CD4-positive, alpha-beta T cell treated with Interferon gamma for 1 hour (primary cell): ENCODE measurements at regions not wholly inside any gene's neighbourhood (a gene's known extent, or its start where the extent isn't known, plus 50 kb on each side); places are given as distances from the start of the nearest gene placed in this dataset.

ENCODE experiments used
- DNase-seq: peaks from one replicate; pipeline ENCODE4 v3.0.0-alpha.2; 2020

- no peak for DNase-seq
Observed at GRCh38 chr7:25316366-25316765, 88.1 kb upstream of the NPVF start.

GRCh38 chr7:25318047-25318446, 89.8 kb upstream of the NPVF start:
- DNase-seq, result no peak

GRCh38 chr7:25319707-25320106, 91.4 kb upstream of the NPVF start:
- no peak for DNase-seq

GRCh38 chr7:25320791-25321190, 92.5 kb upstream of the NPVF start:
- DNase-seq, result no peak

GRCh38 chr7:25321424-25321823, 93.1 kb upstream of the NPVF start:
- no peak for DNase-seq

GRCh38 chr7:25322473-25322872, 94.2 kb upstream of the NPVF start:
- no peak for DNase-seq

- no peak for DNase-seq
Observed at GRCh38 chr7:25325186-25325757, 97.0 kb upstream of the NPVF start.

GRCh38 chr7:25326501-25327156, 98.3 kb upstream of the NPVF start:
- no peak for DNase-seq

- no peak for DNase-seq
Observed at GRCh38 chr7:25329815-25330214, 101.5 kb upstream of the NPVF start.

- DNase-seq, result no peak
Observed at GRCh38 chr7:25333296-25333928, 105.1 kb upstream of the NPVF start.

- DNase-seq, result no peak
Observed at GRCh38 chr7:25347360-25348066, 119.2 kb upstream of the NPVF start.

GRCh38 chr7:25348104-25348503, 119.8 kb upstream of the NPVF start:
- no peak for DNase-seq

GRCh38 chr7:25349283-25350017, 121.2 kb upstream of the NPVF start:
- DNase-seq, result no peak

- no peak for DNase-seq
Observed at GRCh38 chr7:25350041-25350440, 121.8 kb upstream of the NPVF start.

- DNase-seq, result no peak
Observed at GRCh38 chr7:25351761-25352160, 123.5 kb upstream of the NPVF start.

GRCh38 chr7:25353196-25353595, 124.9 kb upstream of the NPVF start:
- DNase-seq, result no peak

GRCh38 chr7:25353732-25354131, 125.4 kb upstream of the NPVF start:
- DNase-seq, result no peak

GRCh38 chr7:25356534-25357151, 128.4 kb upstream of the NPVF start:
- DNase-seq, result no peak

GRCh38 chr7:25358926-25359325, 130.6 kb upstream of the NPVF start:
- DNase-seq, result no peak

GRCh38 chr7:25359471-25360059, 131.3 kb upstream of the NPVF start:
- DNase-seq, result no peak

- DNase-seq, result no peak
Observed at GRCh38 chr7:25360451-25360850, 132.2 kb upstream of the NPVF start.

GRCh38 chr7:25361387-25361786, 133.1 kb upstream of the NPVF start:
- no peak for DNase-seq
